OCI-LY3 (cell line): ENCODE measurements at regions not wholly inside any gene's neighbourhood (a gene's known extent, or its start where the extent isn't known, plus 50 kb on each side); places are given as distances from the start of the nearest gene placed in this dataset.

Experiments used
- EZH2phosphoT487 ChIP-seq: fragments of 200-600 bp; shearing (Covaris generic); IDR thresholded peaks from 2 replicates; pipeline ENCODE4 v1.6.1; 2018; ENCODE audit warnings: antibody characterized with exemption, mixed run types, low read depth
- TF ChIP-seq, protein P1 (sequence below): fragments of 200-600, 300-600 bp; sonication (generic); IDR thresholded peaks from 2 replicates; pipeline ENCODE4 v1.5.1; 2014; ENCODE audit warnings: antibody characterized with exemption, low read length, low read depth

DNA sequence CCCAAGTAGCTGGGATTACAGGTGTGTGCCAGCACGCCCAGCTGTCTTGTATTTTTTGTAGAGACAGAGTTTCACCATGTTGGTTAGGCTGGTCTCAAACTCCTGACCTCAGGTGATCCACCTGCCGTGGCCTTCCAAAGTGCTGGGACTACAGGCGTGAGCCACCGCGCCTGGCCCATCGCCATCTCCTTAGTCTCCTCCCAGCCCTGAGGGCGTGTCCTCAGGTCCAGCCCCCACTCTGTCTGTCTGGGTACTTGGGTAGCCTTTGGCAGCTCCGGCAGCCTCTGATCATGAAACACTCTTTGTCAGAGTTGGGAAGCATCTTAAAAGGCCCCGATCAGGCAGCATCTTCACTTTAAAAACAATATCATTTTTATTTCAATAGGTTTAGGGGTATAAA lies 90.3 kb upstream of the DISP3 start:
- TF ChIP-seq, protein P1, sequence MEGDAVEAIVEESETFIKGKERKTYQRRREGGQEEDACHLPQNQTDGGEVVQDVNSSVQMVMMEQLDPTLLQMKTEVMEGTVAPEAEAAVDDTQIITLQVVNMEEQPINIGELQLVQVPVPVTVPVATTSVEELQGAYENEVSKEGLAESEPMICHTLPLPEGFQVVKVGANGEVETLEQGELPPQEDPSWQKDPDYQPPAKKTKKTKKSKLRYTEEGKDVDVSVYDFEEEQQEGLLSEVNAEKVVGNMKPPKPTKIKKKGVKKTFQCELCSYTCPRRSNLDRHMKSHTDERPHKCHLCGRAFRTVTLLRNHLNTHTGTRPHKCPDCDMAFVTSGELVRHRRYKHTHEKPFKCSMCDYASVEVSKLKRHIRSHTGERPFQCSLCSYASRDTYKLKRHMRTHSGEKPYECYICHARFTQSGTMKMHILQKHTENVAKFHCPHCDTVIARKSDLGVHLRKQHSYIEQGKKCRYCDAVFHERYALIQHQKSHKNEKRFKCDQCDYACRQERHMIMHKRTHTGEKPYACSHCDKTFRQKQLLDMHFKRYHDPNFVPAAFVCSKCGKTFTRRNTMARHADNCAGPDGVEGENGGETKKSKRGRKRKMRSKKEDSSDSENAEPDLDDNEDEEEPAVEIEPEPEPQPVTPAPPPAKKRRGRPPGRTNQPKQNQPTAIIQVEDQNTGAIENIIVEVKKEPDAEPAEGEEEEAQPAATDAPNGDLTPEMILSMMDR: no peak
- no peak for TF ChIP-seq EZH2phosphoT487
